A549 (cell line): ENCODE measurements at regions not wholly inside any gene's neighbourhood (a gene's known extent, or its start where the extent isn't known, plus 50 kb on each side); places are given as distances from the start of the nearest gene placed in this dataset.

Experiments used
- CHD2 ChIP-seq: fragments of 150-350 bp; IDR thresholded peaks from 2 replicates; pipeline ENCODE4 v1.6.1; 2014; ENCODE audit warnings: low read length; ENCODE audit not compliant: partially characterized antibody
- CTCF ChIP-seq: fragments of >200 bp; sonication (Bioruptor Twin); formaldehyde crosslinking; IDR thresholded peaks from 3 replicates; pipeline ENCODE4 v1.5.1; 2016
- EHMT2 ChIP-seq: fragments of 200-600 bp; sonication (generic); IDR thresholded peaks from 2 replicates; pipeline ENCODE4 v1.6.1; 2016; ENCODE audit warnings: antibody characterized with exemption, low read depth, mild to moderate bottlenecking, moderate library complexity
- HDAC2 ChIP-seq: fragments of 200-600 bp; sonication (generic); IDR thresholded peaks from 2 replicates; pipeline ENCODE4 v1.6.1; 2016
- PHF8 ChIP-seq: fragments of 200-600 bp; sonication (generic); IDR thresholded peaks from 2 replicates; pipeline ENCODE4 v1.6.1; 2016; ENCODE audit warnings: low read depth, mild to moderate bottlenecking, antibody characterized with exemption, moderate library complexity, borderline replicate concordance
- POLR2A ChIP-seq: IDR thresholded peaks from 2 replicates; pipeline ENCODE4 v1.6.1; 2012; ENCODE audit warnings: mild to moderate bottlenecking, low read length
- REST ChIP-seq: fragments of 200-600 bp; sonication (generic); IDR thresholded peaks from 2 replicates; pipeline ENCODE4 v1.6.1; 2016; ENCODE audit warnings: antibody characterized with exemption, mild to moderate bottlenecking, moderate library complexity

- TF ChIP-seq CTCF (no peak), POLR2A (no peak), HDAC2 (no peak), REST (no peak), EHMT2 (no peak), PHF8 (no peak), CHD2 (no peak)
Observed at GRCh38 chr5:2241842-2242241, 359.1 kb upstream of the IRX4 start.
